ENCODE measurements at regions not wholly inside any gene's neighbourhood (a gene's known extent, or its start where the extent isn't known, plus 50 kb on each side); places are given as distances from the start of the nearest gene placed in this dataset.

DNA sequence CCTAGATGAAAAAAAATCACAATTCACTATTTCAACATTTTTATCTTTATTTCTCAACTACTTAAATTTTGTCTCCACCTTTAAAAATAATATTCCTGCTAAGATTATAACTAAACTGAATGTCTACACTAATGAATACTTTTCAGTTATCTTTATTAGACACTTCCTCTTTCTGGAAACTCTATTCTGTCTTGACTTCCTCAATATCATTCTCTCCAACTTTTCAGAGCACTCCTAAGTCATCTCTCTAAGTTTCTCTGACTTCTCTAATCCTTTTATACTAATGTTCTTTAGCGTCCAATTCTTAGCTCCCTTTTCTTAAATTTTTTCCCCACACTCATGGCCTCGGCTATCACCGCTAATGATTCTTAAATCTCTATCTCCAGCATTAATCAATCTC, 374.2 kb downstream of the FBXO8 start:
- TF ChIP-seq, protein P1, sequence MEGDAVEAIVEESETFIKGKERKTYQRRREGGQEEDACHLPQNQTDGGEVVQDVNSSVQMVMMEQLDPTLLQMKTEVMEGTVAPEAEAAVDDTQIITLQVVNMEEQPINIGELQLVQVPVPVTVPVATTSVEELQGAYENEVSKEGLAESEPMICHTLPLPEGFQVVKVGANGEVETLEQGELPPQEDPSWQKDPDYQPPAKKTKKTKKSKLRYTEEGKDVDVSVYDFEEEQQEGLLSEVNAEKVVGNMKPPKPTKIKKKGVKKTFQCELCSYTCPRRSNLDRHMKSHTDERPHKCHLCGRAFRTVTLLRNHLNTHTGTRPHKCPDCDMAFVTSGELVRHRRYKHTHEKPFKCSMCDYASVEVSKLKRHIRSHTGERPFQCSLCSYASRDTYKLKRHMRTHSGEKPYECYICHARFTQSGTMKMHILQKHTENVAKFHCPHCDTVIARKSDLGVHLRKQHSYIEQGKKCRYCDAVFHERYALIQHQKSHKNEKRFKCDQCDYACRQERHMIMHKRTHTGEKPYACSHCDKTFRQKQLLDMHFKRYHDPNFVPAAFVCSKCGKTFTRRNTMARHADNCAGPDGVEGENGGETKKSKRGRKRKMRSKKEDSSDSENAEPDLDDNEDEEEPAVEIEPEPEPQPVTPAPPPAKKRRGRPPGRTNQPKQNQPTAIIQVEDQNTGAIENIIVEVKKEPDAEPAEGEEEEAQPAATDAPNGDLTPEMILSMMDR (IDR thresholded peaks at IDR 0.05; ENCODE audit: insufficient read depth, low read depth, low read length) = no peak
- no peak for TF ChIP-seq EZH2 (IDR thresholded peaks at IDR 0.05; ENCODE audit: insufficient read depth, low read length)
